DOHH2 (cell line): ENCODE measurements at regions not wholly inside any gene's neighbourhood (a gene's known extent, or its start where the extent isn't known, plus 50 kb on each side); places are given as distances from the start of the nearest gene placed in this dataset.

ENCODE experiments used
- H3F3A ChIP-seq: fragments of 200-600 bp; sonication (generic), shearing (Covaris generic); 2 replicates; pipeline ENCODE4 v1.6.0; 2016; ENCODE audit warnings: antibody characterized with exemption, mild to moderate bottlenecking; ENCODE audit not compliant: control insufficient read depth, insufficient read depth
- H3K27ac ChIP-seq: fragments of 200-600 bp; sonication (generic); 2 replicates; pipeline ENCODE4 v1.5.1; 2014; ENCODE audit warnings: low read depth, mild to moderate bottlenecking, low read length, moderate library complexity
- H3K27me3 ChIP-seq: fragments of 200-600 bp; sonication (generic); 2 replicates; pipeline ENCODE4 v1.6.1; 2014; ENCODE audit warnings: mild to moderate bottlenecking, low read length, mixed read lengths; ENCODE audit not compliant: control insufficient read depth
- H3K36me3 ChIP-seq: fragments of 200-600 bp; sonication (generic); 2 replicates; pipeline ENCODE4 v1.6.1; 2014; ENCODE audit warnings: mild to moderate bottlenecking, low read length, moderate library complexity, mixed read lengths; ENCODE audit not compliant: control insufficient read depth
- H3K4me1 ChIP-seq: fragments of 200-600 bp; sonication (generic); 2 replicates; pipeline ENCODE4 v1.6.1; 2014; ENCODE audit warnings: mild to moderate bottlenecking, low read length, mixed read lengths; ENCODE audit not compliant: control insufficient read depth
- H3K4me2 ChIP-seq: fragments of 200-600 bp; sonication (generic); 2 replicates; pipeline ENCODE4 v1.6.0; 2014; ENCODE audit warnings: mild to moderate bottlenecking, low read length, moderate library complexity
- H3K4me3 ChIP-seq: fragments of 200-600 bp; sonication (generic); 2 replicates; pipeline ENCODE4 v1.5.1; 2014; ENCODE audit warnings: mild to moderate bottlenecking, low read length, mixed read lengths
- H3K79me2 ChIP-seq: fragments of 200-600 bp; sonication (generic); 2 replicates; pipeline ENCODE4 v1.6.1; 2014; ENCODE audit warnings: mild to moderate bottlenecking, low read length, mixed read lengths; ENCODE audit not compliant: control insufficient read depth
- H3K9me2 ChIP-seq: fragments of 200-600 bp; sonication (generic); replicated peaks from 2 replicates; pipeline ENCODE4 v1.6.1; 2014; ENCODE audit warnings: mild to moderate bottlenecking, low read length, mixed read lengths; ENCODE audit not compliant: control insufficient read depth
- H3K9me3 ChIP-seq: fragments of 200-600 bp; sonication (generic); 2 replicates; pipeline ENCODE4 v1.6.1; 2014; ENCODE audit warnings: antibody characterized with exemption, low read length, mixed read lengths; ENCODE audit not compliant: control insufficient read depth, insufficient read depth
- H4K20me1 ChIP-seq: fragments of 200-600 bp; sonication (generic); 2 replicates; pipeline ENCODE4 v1.6.0; 2014; ENCODE audit warnings: low read depth, mild to moderate bottlenecking, antibody characterized with exemption, low read length, moderate library complexity; ENCODE audit not compliant: control insufficient read depth, insufficient read depth
- EZH2phosphoT487 ChIP-seq: fragments of 200-600 bp; sonication (generic); IDR thresholded peaks from 2 replicates; pipeline ENCODE4 v1.6.1; 2017; ENCODE audit warnings: borderline replicate concordance, mild to moderate bottlenecking, antibody characterized with exemption, low read length, moderate library complexity, mixed read lengths
- TF ChIP-seq, protein P1 (sequence below): fragments of 200-600 bp; sonication (generic); IDR thresholded peaks from one replicate; pipeline ENCODE4 v1.5.1; 2014; ENCODE audit warnings: antibody characterized with exemption, mild to moderate bottlenecking, low read depth, low read length; ENCODE audit not compliant: poor library complexity, severe bottlenecking

DNA sequence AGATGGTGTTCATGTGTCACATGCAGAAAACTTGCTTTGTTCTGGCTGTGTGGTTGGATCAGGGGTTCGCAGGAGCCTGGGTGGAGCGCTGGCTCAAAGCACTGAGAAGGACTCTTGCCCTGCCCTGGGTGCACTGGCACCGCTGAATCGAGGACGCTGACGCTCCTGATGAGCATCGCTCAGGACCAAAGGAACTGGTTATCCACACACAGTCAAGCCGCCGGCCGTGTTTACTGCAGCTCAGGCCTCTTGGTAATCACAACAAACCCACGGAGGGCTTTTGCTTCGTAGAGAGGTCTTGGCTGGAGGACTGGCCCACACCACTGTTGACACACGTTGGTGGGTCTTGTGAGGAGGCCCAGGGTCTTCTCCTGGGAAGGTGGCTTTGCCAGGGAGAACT lies 299.4 kb upstream of the IRX2 start:
- Histone ChIP-seq H3K36me3 (no peaks in the 10 kb centered on the region), H3F3A (no peaks in the 10 kb centered on the region), H3K27me3 (no peaks in the 10 kb centered on the region), H4K20me1 (no peaks in the 10 kb centered on the region), H3K4me3 (no peak overlapping the region), H3K27ac (no peak overlapping the region), H3K79me2 (no peaks in the 10 kb centered on the region), H3K4me2 (no peak overlapping the region), H3K9me3 (no peaks in the 10 kb centered on the region; the same call in 1 of the 2 replicates), H3K9me2 (no peaks in the 10 kb centered on the region), H3K4me1 (no peaks in the 10 kb centered on the region)
- TF ChIP-seq, protein P1, sequence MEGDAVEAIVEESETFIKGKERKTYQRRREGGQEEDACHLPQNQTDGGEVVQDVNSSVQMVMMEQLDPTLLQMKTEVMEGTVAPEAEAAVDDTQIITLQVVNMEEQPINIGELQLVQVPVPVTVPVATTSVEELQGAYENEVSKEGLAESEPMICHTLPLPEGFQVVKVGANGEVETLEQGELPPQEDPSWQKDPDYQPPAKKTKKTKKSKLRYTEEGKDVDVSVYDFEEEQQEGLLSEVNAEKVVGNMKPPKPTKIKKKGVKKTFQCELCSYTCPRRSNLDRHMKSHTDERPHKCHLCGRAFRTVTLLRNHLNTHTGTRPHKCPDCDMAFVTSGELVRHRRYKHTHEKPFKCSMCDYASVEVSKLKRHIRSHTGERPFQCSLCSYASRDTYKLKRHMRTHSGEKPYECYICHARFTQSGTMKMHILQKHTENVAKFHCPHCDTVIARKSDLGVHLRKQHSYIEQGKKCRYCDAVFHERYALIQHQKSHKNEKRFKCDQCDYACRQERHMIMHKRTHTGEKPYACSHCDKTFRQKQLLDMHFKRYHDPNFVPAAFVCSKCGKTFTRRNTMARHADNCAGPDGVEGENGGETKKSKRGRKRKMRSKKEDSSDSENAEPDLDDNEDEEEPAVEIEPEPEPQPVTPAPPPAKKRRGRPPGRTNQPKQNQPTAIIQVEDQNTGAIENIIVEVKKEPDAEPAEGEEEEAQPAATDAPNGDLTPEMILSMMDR, result no peak
- no peak for TF ChIP-seq EZH2phosphoT487

DNA sequence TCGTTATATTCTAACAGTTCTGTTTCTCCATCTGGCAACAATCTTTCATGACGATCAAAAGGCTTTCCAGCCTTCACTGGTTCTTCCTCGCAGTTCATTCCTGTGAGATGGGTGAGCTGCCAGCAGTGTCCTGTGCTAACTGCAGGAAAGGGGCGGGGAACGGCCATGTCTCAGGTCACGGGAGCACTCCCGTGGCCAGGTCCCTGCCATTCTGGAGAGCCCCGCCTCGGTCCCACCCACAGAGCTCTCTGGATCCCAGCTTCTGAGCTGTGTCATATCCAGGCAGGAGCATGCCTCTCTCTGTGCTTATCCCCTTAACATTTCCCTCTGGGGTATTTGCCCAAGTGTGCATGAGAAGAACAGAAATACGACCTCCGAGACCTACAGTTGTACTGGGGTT lies 297.8 kb upstream of the IRX2 start:
- no peaks in the 10 kb centered on the region for H3F3A ChIP-seq
- H3K9me3 ChIP-seq, result peaks cover 2% of the 10 kb centered on the region; the same call in 1 of the 2 replicates
- no peaks in the 10 kb centered on the region for H3K79me2 ChIP-seq
- H3K4me3 ChIP-seq, result no peak overlapping the region
- no peaks in the 10 kb centered on the region for H3K27me3 ChIP-seq
- H3K36me3 ChIP-seq, result no peaks in the 10 kb centered on the region
- no peaks in the 10 kb centered on the region for H3K4me1 ChIP-seq
- H3K4me2 ChIP-seq, result no peak overlapping the region
- H3K9me2 ChIP-seq, result no peaks in the 10 kb centered on the region
- no peak overlapping the region for H3K27ac ChIP-seq
- no peak for TF ChIP-seq EZH2phosphoT487
- TF ChIP-seq, protein P1, result no peak
- no peaks in the 10 kb centered on the region for H4K20me1 ChIP-seq

DNA sequence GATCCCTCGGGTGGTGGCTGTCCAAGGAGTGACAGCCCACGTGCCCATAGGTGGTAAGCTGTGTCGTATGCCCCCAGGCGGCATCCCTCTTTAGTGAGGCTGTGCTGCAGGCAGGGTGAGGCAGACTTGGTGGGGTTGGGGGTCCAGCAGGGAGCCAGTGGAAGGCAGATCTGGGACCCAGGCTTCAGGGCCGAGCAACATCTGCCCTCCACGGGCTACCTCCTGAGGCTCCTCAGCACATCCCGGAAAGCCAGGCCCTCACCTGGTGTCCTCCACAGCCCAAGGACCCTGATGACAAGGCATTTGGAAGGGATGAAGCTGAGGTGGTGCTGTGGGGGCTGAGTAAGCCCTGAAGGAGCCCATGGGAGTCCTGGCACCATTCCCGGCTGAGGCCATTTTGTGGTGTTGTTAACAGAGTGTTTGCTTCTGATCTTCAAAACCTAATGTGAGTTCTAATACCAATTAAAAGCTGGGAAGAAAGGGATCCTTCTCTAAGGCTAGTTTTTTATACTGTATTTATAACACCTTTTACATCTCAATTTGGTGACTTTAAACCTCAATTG lies 295.8 kb upstream of the IRX2 start:
- H3K27me3 ChIP-seq, result no peaks in the 10 kb centered on the region
- no peaks in the 10 kb centered on the region for H3K36me3 ChIP-seq
- H3K4me3 ChIP-seq, result no peak overlapping the region
- no peaks in the 10 kb centered on the region for H3K79me2 ChIP-seq
- H3K4me1 ChIP-seq, result no peaks in the 10 kb centered on the region
- H3K4me2 ChIP-seq, result no peak overlapping the region
- H3K9me2 ChIP-seq, result no peaks in the 10 kb centered on the region
- H3F3A ChIP-seq, result no peaks in the 10 kb centered on the region
- H3K27ac ChIP-seq, result no peak overlapping the region
- H4K20me1 ChIP-seq, result no peaks in the 10 kb centered on the region
- TF ChIP-seq EZH2phosphoT487, result no peak
- peaks cover 8% of the 10 kb centered on the region; the same call in 1 of the 2 replicates for H3K9me3 ChIP-seq

DNA sequence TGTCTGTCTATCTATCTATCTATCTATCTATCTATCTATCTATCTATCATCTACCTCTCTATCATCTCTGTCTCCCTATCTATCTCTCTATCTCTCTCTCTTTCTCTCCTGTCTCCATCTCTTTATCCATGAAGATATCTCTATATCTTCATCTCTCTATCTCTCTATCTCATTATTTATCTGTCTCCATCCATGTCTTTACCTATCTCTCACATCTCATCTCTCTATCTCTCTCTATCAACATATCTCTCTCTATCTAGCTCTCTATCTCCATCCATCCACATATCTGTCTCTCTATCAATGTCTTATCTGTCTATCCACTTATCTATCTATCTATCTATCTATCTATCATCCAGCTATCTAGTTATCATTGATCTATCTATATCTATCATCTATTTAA lies 292.1 kb upstream of the IRX2 start:
- no peak overlapping the region for H3K27ac ChIP-seq
- no peaks in the 10 kb centered on the region for H3K79me2 ChIP-seq
- no peaks in the 10 kb centered on the region for H3F3A ChIP-seq
- H4K20me1 ChIP-seq, result no peaks in the 10 kb centered on the region
- TF ChIP-seq, protein P1, result no peak
- no peak for TF ChIP-seq EZH2phosphoT487
- no peaks in the 10 kb centered on the region for H3K27me3 ChIP-seq
- peaks cover 11% of the 10 kb centered on the region; the same call in 1 of the 2 replicates for H3K9me3 ChIP-seq
- no peak overlapping the region for H3K4me2 ChIP-seq
- H3K9me2 ChIP-seq, result no peaks in the 10 kb centered on the region
- H3K4me1 ChIP-seq, result no peaks in the 10 kb centered on the region
- H3K4me3 ChIP-seq, result no peak overlapping the region
- no peaks in the 10 kb centered on the region for H3K36me3 ChIP-seq
